Panc1 (cell line): ENCODE measurements at regions not wholly inside any gene's neighbourhood (a gene's known extent, or its start where the extent isn't known, plus 50 kb on each side); places are given as distances from the start of the nearest gene placed in this dataset.

Experiments used
- CTCF ChIP-seq: fragments of 450-650 bp; IDR thresholded peaks from 2 replicates; pipeline ENCODE4 v1.5.1; 2017; ENCODE audit warnings: mild to moderate bottlenecking
- POLR2AphosphoS5 ChIP-seq: IDR thresholded peaks from 2 replicates; pipeline ENCODE4 v1.6.1; 2012; ENCODE audit warnings: mild to moderate bottlenecking, low read depth, low read length, moderate library complexity
- REST ChIP-seq, 2 experiments: IDR thresholded peaks; 2 replicates each; pipeline ENCODE4 v1.6.1; 2011 to 2012; ENCODE audit warnings: low read depth in 2 of 2, control low read depth in 1 of 2, low read length in 1 of 2, mild to moderate bottlenecking in 1 of 2, moderate library complexity in 1 of 2; ENCODE audit not compliant: insufficient read depth in 1 of 2
- SIN3A ChIP-seq: IDR thresholded peaks from 2 replicates; pipeline ENCODE4 v1.6.1; 2012; ENCODE audit warnings: low read depth, mild to moderate bottlenecking, low read length, moderate library complexity, borderline replicate concordance; ENCODE audit not compliant: insufficient read depth
- TCF7L2 ChIP-seq: IDR thresholded peaks from 2 replicates; pipeline ENCODE4 v1.6.1; 2011; ENCODE audit warnings: mild to moderate bottlenecking, low read depth, low read length, inconsistent platforms

- TF ChIP-seq CTCF (no peak), REST (IDR thresholded peaks at IDR 0.05; ENCODE audit: insufficient read depth in 1 of 2, low read depth in 2 of 2, low read length in 1 of 2) (no peak), TCF7L2 (no peak), POLR2AphosphoS5 (no peak), SIN3A (no peak)
Measured at GRCh38 chr7:114755856-114756255, 166.0 kb upstream of the MDFIC start.
